HFF-Myc (cell line): ENCODE measurements at regions not wholly inside any gene's neighbourhood (a gene's known extent, or its start where the extent isn't known, plus 50 kb on each side); places are given as distances from the start of the nearest gene placed in this dataset.
"Not testable (repeated sequence)": the region's sequence is repeated elsewhere in the genome, so short reads cannot be mapped to it uniquely, and the experiment has no call there.

Experiments used
- DNase-seq: peaks from one replicate; pipeline ENCODE4 v3.0.0-alpha.2; 2011; ENCODE audit warnings: low read depth; ENCODE audit errors: extremely low read depth
- H3K4me3 ChIP-seq: replicated peaks from 2 replicates; pipeline ENCODE4 v1.5.1; 2011; ENCODE audit warnings: low read depth, mild to moderate bottlenecking, control low read depth, low read length
- TF ChIP-seq, protein P1 (sequence below): IDR thresholded peaks from 2 replicates; pipeline ENCODE4 v1.5.1; 2012; ENCODE audit warnings: mild to moderate bottlenecking, low read depth, low read length, control low read depth; ENCODE audit errors: missing control alignments

DNA sequence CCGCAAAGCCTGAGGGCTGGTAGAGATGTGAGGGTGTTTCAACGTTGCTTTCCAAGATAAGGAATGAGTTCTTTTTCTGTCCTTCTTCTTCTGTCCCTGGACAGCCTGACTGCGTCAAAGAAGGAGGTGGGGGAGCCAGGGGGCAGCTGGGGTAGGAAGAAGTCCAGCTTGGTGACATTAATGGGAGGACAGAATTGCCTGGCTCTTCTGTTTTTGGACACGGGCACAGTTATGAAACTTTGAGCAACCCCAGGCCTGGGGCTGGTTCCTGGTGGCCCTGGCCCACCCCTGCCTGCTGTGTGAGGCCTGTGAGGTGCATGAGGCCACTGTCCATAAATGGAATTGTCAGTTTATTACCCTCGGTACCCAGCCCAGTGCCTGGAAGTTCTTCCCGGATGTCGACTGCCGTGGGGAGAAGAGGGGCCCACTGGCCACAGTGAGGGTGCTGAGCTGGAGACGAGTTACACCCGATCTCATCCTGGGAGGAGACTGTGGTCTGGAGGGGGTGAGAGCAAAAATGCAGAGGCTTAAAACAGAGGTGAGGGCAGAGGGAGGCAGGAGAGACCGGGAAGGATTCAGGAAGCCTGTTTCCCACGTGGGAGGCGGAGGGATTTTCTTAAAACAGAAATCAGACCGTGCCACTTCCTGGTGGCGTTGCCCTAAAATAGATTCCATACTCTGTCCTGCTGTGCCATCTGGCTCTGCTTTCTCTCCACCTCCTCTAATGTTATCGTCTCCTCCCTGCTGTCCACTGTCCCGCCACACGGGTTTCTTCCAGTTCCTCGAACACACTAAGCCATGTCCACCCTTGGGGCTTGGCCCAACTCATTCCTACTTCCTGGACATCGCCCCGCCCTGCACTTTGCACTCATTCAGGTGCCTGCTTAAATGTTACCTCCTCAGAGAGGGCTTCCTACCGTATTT lies 59.7 kb upstream of the RASD2 start:
- DNase-seq, result no peak
- no peak overlapping the region for H3K4me3 ChIP-seq
- TF ChIP-seq, protein P1, sequence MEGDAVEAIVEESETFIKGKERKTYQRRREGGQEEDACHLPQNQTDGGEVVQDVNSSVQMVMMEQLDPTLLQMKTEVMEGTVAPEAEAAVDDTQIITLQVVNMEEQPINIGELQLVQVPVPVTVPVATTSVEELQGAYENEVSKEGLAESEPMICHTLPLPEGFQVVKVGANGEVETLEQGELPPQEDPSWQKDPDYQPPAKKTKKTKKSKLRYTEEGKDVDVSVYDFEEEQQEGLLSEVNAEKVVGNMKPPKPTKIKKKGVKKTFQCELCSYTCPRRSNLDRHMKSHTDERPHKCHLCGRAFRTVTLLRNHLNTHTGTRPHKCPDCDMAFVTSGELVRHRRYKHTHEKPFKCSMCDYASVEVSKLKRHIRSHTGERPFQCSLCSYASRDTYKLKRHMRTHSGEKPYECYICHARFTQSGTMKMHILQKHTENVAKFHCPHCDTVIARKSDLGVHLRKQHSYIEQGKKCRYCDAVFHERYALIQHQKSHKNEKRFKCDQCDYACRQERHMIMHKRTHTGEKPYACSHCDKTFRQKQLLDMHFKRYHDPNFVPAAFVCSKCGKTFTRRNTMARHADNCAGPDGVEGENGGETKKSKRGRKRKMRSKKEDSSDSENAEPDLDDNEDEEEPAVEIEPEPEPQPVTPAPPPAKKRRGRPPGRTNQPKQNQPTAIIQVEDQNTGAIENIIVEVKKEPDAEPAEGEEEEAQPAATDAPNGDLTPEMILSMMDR, result no peak

DNA sequence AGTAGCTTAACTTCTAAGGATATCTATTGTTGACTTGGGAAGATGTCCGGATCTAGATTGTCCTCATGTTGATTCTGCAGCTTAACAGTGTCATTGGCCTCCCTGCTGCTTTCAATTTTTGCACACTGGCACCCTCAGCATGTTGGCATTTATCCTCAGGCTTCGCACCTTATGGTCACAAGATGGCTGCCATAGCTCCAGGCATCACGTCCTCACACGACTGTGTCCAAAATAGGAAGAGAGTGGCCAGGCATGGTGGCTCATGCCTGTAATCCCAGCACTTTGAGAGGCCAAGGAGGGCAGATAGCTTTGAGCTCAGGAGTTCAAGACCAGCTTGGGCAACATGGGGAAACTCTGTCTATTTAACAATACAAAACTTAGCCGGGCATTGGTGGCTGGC lies 58.3 kb upstream of the RASD2 start:
- TF ChIP-seq, protein P1, result no peak
- no peak overlapping the region for H3K4me3 ChIP-seq

GRCh38 chr22:35482974-35483373 lies 57.7 kb upstream of the RASD2 start:
- TF ChIP-seq, protein P1, result no peak
- DNase-seq, result no peak
- H3K4me3 ChIP-seq, result no peak overlapping the region

More for the DNA sequence above, 58.3 kb upstream of the RASD2 start:
- DNase-seq, result no peak

- no peak for DNase-seq
- H3K4me3 ChIP-seq, result no peak overlapping the region
- TF ChIP-seq, protein P1, result no peak
Observed at GRCh38 chr22:35483730-35484129, 56.9 kb upstream of the RASD2 start.

DNA sequence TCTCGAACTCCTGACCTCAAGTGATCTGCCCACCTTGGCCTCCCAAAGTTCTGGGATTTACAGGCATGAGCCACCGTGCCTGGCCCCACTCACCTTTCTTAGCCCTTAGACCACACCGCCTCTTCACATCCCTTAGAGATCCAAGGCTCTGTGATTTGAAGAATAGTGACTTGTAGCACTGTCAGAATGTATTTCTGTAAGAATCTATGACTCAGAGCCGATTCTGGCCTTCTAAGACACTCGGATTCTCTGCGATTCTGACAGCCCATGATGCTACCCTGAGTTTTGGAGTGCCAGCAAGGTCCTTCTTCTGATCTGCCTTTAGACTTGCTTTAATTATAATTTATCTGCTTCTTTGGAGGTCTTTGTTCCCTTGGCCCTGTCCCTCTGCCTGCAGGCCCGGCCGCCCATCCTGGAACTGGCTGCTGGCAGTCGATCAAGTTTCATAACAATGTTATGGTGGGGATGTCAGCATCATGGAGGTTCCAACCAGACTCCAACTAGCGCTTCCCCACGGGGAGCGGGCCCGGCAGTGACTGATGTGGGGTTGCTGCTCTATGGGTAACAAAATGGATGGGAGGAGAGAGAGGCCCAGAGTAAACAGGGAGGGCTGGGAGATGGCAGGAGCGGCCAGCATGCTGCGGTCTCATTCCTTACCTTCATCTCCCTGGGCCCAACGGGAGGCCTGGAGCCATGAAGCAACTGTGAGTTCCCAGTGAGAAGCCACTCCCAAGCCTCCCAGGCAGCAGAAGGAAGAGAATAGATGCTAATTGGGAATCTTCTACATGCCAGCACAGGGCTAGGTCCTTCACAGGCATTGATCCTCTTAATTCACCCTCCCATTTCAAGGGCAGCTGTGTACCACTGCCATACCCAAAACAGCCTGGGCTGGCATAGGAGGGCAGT lies 55.7 kb upstream of the RASD2 start:
- TF ChIP-seq, protein P1, result no peak
- H3K4me3 ChIP-seq, result no peak overlapping the region
- DNase-seq, result no peak

DNA sequence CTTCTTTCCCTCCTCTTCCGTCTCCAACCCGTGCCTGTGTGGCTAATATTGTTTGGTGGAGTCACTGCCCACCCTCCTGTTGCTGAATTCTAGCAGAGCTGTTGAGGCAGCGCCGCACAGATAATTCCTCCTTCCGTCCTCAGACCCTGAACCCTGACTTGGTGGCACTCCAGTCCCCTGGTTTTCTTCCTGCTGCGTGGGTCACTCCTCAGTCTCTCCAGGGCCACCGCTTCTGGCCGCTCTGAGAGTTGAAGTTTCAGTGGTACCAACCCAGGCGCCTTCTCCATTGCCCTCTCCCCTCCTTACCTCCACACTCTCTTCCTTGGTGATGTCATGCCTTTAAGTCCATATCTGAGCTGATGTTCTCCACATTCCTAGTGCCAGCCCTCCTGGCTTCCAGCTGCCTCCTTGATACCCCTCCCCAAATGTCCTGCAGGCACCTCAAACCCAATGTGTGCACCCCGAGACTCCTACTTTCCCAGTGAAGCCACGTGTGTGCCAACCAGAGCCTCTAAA lies 54.5 kb upstream of the RASD2 start:
- no peak for DNase-seq
- TF ChIP-seq, protein P1, result no peak
- no peak overlapping the region for H3K4me3 ChIP-seq

DNA sequence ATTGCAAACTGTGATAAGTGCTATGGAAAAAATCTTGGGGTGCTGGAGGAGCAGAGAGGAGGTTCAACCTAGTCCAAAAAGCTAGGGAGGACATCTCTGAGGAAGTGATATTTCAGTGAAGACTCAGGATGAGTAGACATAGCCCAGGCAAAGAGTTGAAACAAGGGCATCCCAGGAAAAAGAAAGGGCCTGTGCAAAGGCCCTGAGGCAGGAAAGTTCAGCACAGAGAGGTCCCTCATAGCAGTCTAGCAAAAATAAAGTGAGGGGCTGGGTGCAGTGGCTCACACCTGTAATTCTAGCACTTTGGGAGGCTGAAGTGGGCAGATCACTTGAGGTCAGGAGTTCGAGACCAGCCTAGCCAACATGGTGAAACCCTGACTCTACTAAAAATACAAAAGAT lies 53.0 kb upstream of the RASD2 start:
- not testable (repeated sequence) for DNase-seq, H3K4me3 ChIP-seq
